GM19351 (cell line): ENCODE measurements at regions not wholly inside any gene's neighbourhood (a gene's known extent, or its start where the extent isn't known, plus 50 kb on each side); places are given as distances from the start of the nearest gene placed in this dataset.
"Not testable (repeated sequence)": the region's sequence is repeated elsewhere in the genome, so short reads cannot be mapped to it uniquely, and the experiment has no call there.

Source experiments
- ATAC-seq: cut with Tn5 transposase; IDR thresholded peaks from one replicate; pipeline ENCODE4 v1.9.1; 2021; ENCODE audit warnings: mild to moderate bottlenecking, moderate library complexity; ENCODE audit not compliant: unreplicated experiment

- ATAC-seq: not testable (repeated sequence)
These were observed 299.1 kb upstream of the ZNF658 start for GRCh38 chr9:66601472-66601871.

- ATAC-seq: not testable (repeated sequence)
These were observed 268.9 kb upstream of the ZNF658 start for GRCh38 chr9:66631521-66632046.

GRCh38 chr9:66647675-66648074 is 252.8 kb upstream of the ZNF658 start:
- ATAC-seq: not testable (repeated sequence)

- ATAC-seq: not testable (repeated sequence)
These were observed 210.3 kb upstream of the ZNF658 start for GRCh38 chr9:66690242-66690641.

- peak; percentile 77 for ATAC-seq
These were observed 204.8 kb upstream of the ZNF658 start for GRCh38 chr9:66695561-66696240.

- ATAC-seq: not testable (repeated sequence)
These were observed 203.0 kb upstream of the ZNF658 start for GRCh38 chr9:66697343-66698065.

- not testable (repeated sequence) for ATAC-seq
These were observed 202.5 kb upstream of the ZNF658 start for GRCh38 chr9:66698066-66698455.

GRCh38 chr9:66701411-66702377 is 198.8 kb upstream of the ZNF658 start:
- ATAC-seq: peak; percentile 40

- ATAC-seq: not testable (repeated sequence)
These were observed 189.0 kb upstream of the ZNF658 start for GRCh38 chr9:66711553-66711952.

- peak; percentile 62 for ATAC-seq
These were observed 187.7 kb upstream of the ZNF658 start for GRCh38 chr9:66712870-66713269.

- peak; percentile 29 for ATAC-seq
These were observed 187.0 kb upstream of the ZNF658 start for GRCh38 chr9:66713552-66713951.

GRCh38 chr9:66720845-66721244 is 179.7 kb upstream of the ZNF658 start:
- not testable (repeated sequence) for ATAC-seq

GRCh38 chr9:66727540-66727939 is 173.0 kb upstream of the ZNF658 start:
- ATAC-seq: not testable (repeated sequence)

GRCh38 chr9:66736686-66737085 is 163.8 kb upstream of the ZNF658 start:
- not testable (repeated sequence) for ATAC-seq

- not testable (repeated sequence) for ATAC-seq
These were observed 162.1 kb upstream of the ZNF658 start for GRCh38 chr9:66738418-66738817.

- not testable (repeated sequence) for ATAC-seq
These were observed 160.4 kb upstream of the ZNF658 start for GRCh38 chr9:66740136-66740535.

GRCh38 chr9:66745846-66746245 is 154.7 kb upstream of the ZNF658 start:
- ATAC-seq: not testable (repeated sequence)

- not testable (repeated sequence) for ATAC-seq
These were observed 148.1 kb upstream of the ZNF658 start for GRCh38 chr9:66752324-66752923.

- ATAC-seq: not testable (repeated sequence)
These were observed 140.6 kb upstream of the ZNF658 start for GRCh38 chr9:66759825-66760492.
